A549 (cell line): ENCODE measurements at regions not wholly inside any gene's neighbourhood (a gene's known extent, or its start where the extent isn't known, plus 50 kb on each side); places are given as distances from the start of the nearest gene placed in this dataset.

Experiments
- ATAC-seq, 2 experiments: fragments of 200-7000 bp in 1 of 2; fragments of >200 bp in 1 of 2; cut with Nextera tagmentation in 1 of 2; cut with Tn5 transposase in 1 of 2; 3 replicates each; pipeline versions ENCODE4 v1.8.0 to v1.9.1; 2018 to 2020; ENCODE audit warnings: mild to moderate bottlenecking in 1 of 2, moderate library complexity in 1 of 2
- CTCF ChIA-PET: fragments of 300-600 bp; sonication (Branson Sonifier 250); formaldehyde crosslinking; extraction: SDS; loops from one replicate; lab custom pipeline; 2021; ENCODE audit warnings: antibody characterized with exemption, inconsistent platforms; lab: Yijun Ruan, JAX
- POLR2A ChIA-PET: fragments of 350-600 bp; formaldehyde crosslinking; extraction: SDS; loops from one replicate; lab custom pipeline; 2021; ENCODE audit warnings: antibody characterized with exemption, inconsistent platforms; lab: Yijun Ruan, JAX
- DNase-seq, 2 experiments: peaks; one replicate each; pipeline versions ENCODE4 v3.0.0 to v3.0.0-alpha.2; 2011 to 2016; ENCODE audit warnings: low read depth in 1 of 2, low spot score in 1 of 2
- FAIRE-seq: peaks from 2 replicates; lab custom pipeline; 2011; peaks lifted over from hg19 to GRCh38; lab: Jason Lieb, UNC
- H3K27ac ChIP-seq, 2 experiments: fragments of >200 bp; sonication (Bioruptor Twin); formaldehyde crosslinking; 3 replicates each; pipeline ENCODE4 v1.5.1; 2016 to 2017
- H3K4me1 ChIP-seq: fragments of >200 bp; sonication (Bioruptor Twin); formaldehyde crosslinking; 3 replicates; pipeline ENCODE4 v1.6.1; 2016
- H3K4me2 ChIP-seq: fragments of >200 bp; sonication (Bioruptor Twin); formaldehyde crosslinking; 3 replicates; pipeline ENCODE4 v1.6.1; 2016
- H3K4me3 ChIP-seq: fragments of >200 bp; sonication (Bioruptor Twin); formaldehyde crosslinking; 3 replicates; pipeline ENCODE4 v1.5.1; 2016
- H3K9me3 ChIP-seq: fragments of >200 bp; sonication (Bioruptor Twin); formaldehyde crosslinking; 3 replicates; pipeline ENCODE4 v1.6.1; 2016
- ATOH8 ChIP-seq: fragments of 250-450 bp; sonication (Bioruptor Pico); IDR thresholded peaks from 2 replicates; pipeline ENCODE4 v1.5.0; 2020; ENCODE audit warnings: low read depth, mild to moderate bottlenecking, moderate library complexity
- BCL3 ChIP-seq: fragments of >200 bp; sonication (Bioruptor Twin); formaldehyde crosslinking; IDR thresholded peaks from 3 replicates; pipeline ENCODE4 v1.6.1; 2016
- BHLHE40 ChIP-seq: IDR thresholded peaks from 2 replicates; pipeline ENCODE4 v1.6.1; 2012; ENCODE audit warnings: low read depth, low read length, inconsistent platforms
- CBX8 ChIP-seq: fragments of 200-600 bp; sonication (generic); IDR thresholded peaks from 2 replicates; pipeline ENCODE4 v1.6.1; 2016
- CHD2 ChIP-seq: fragments of 150-350 bp; IDR thresholded peaks from 2 replicates; pipeline ENCODE4 v1.6.1; 2014; ENCODE audit warnings: low read length; ENCODE audit not compliant: partially characterized antibody
- EHMT2 ChIP-seq: fragments of 200-600 bp; sonication (generic); IDR thresholded peaks from 2 replicates; pipeline ENCODE4 v1.6.1; 2016; ENCODE audit warnings: antibody characterized with exemption, low read depth, mild to moderate bottlenecking, moderate library complexity
- ELK1 ChIP-seq: fragments of 150-350 bp; IDR thresholded peaks from 2 replicates; pipeline ENCODE4 v1.6.1; 2014; ENCODE audit warnings: low read depth, mild to moderate bottlenecking, low read length
- ESRRA ChIP-seq: fragments of 150-350 bp; IDR thresholded peaks from 2 replicates; pipeline ENCODE4 v1.6.1; 2014; ENCODE audit warnings: mild to moderate bottlenecking, low read length, borderline replicate concordance
- FOSB ChIP-seq: fragments of 250-450 bp; sonication (Bioruptor Pico); IDR thresholded peaks from 2 replicates; pipeline ENCODE4 v1.5.0; 2020; ENCODE audit warnings: mild to moderate bottlenecking, moderate library complexity
- FOXS1 ChIP-seq: fragments of 250-450 bp; sonication (Bioruptor Pico); IDR thresholded peaks from 2 replicates; pipeline ENCODE4 v1.5.0; 2020; ENCODE audit warnings: mild to moderate bottlenecking, moderate library complexity
- HDAC2 ChIP-seq: fragments of 200-600 bp; sonication (generic); IDR thresholded peaks from 2 replicates; pipeline ENCODE4 v1.6.1; 2016
- HES2 ChIP-seq: fragments of >200 bp; sonication (Bioruptor Twin); formaldehyde crosslinking; IDR thresholded peaks from 2 replicates; pipeline ENCODE4 v1.6.1; 2016
- HEYL ChIP-seq: fragments of 250-450 bp; sonication (Bioruptor Pico); IDR thresholded peaks from 2 replicates; pipeline ENCODE4 v1.8.0; 2021; ENCODE audit warnings: mild to moderate bottlenecking, moderate library complexity
- HOXA7 ChIP-seq: fragments of 250-450 bp; sonication (Bioruptor Pico); IDR thresholded peaks from 2 replicates; pipeline ENCODE4 v1.5.0; 2020; ENCODE audit warnings: mild to moderate bottlenecking, moderate library complexity
- HOXB13 ChIP-seq: fragments of 250-450 bp; sonication (Bioruptor Pico); IDR thresholded peaks from 2 replicates; pipeline ENCODE4 v1.5.0; 2020; ENCODE audit warnings: low read depth, mild to moderate bottlenecking, moderate library complexity
- JUN ChIP-seq, 2 experiments: fragments of >200 bp; sonication (Bioruptor Twin); formaldehyde crosslinking; IDR thresholded peaks; 2 replicates in 1 of 2; 3 replicates in 1 of 2; pipeline ENCODE4 v1.6.1; 2016 to 2017
- MAFK ChIP-seq: fragments of 450-650 bp; IDR thresholded peaks from 2 replicates; pipeline ENCODE4 v1.6.1; 2014; ENCODE audit not compliant: partially characterized antibody
- MYC ChIP-seq: IDR thresholded peaks from 2 replicates; pipeline ENCODE4 v1.6.1; 2012; ENCODE audit warnings: mild to moderate bottlenecking, inconsistent platforms, low read length, improper control_type of control experiment, borderline replicate concordance
- NFE2L2 ChIP-seq: fragments of 150-350 bp; conservative IDR thresholded peaks from 2 replicates; pipeline ENCODE4 v1.6.1; 2014; ENCODE audit warnings: low read length
- NR3C1 ChIP-seq: fragments of >200 bp; sonication (Bioruptor Twin); formaldehyde crosslinking; IDR thresholded peaks from 3 replicates; pipeline ENCODE4 v1.6.1; 2017
- PBX3 ChIP-seq: IDR thresholded peaks from 2 replicates; pipeline ENCODE4 v1.6.1; 2012
- PHF8 ChIP-seq: fragments of 200-600 bp; sonication (generic); IDR thresholded peaks from 2 replicates; pipeline ENCODE4 v1.6.1; 2016; ENCODE audit warnings: low read depth, mild to moderate bottlenecking, antibody characterized with exemption, moderate library complexity, borderline replicate concordance
- POLR2A ChIP-seq: IDR thresholded peaks from 2 replicates; pipeline ENCODE4 v1.6.1; 2012; ENCODE audit warnings: mild to moderate bottlenecking, low read length
- RAD21 ChIP-seq, 2 experiments: fragments of >200 bp in 1 of 2; sonication (Bioruptor Twin) in 1 of 2; formaldehyde crosslinking in 1 of 2; IDR thresholded peaks in 1 of 2; conservative IDR thresholded peaks in 1 of 2; 2 replicates in 1 of 2; 3 replicates in 1 of 2; pipeline ENCODE4 v1.6.1; 2012 to 2018; ENCODE audit warnings: inconsistent platforms in 1 of 2
- RARB ChIP-seq: fragments of 250-450 bp; sonication (Bioruptor Pico); IDR thresholded peaks from 2 replicates; pipeline ENCODE4 v1.8.0; 2021; ENCODE audit warnings: mild to moderate bottlenecking, moderate library complexity
- RFX5 ChIP-seq: fragments of 450-650 bp; IDR thresholded peaks from 2 replicates; pipeline ENCODE4 v1.7.1; 2014; ENCODE audit warnings: antibody characterized with exemption, mild to moderate bottlenecking, moderate library complexity
- SMC3 ChIP-seq: fragments of >200 bp; sonication (Bioruptor Twin); formaldehyde crosslinking; IDR thresholded peaks from 3 replicates; pipeline ENCODE4 v1.6.1; 2018; ENCODE audit warnings: inconsistent platforms
- SREBF2 ChIP-seq: fragments of 450-650 bp; IDR thresholded peaks from 2 replicates; pipeline ENCODE4 v1.6.1; 2014; ENCODE audit warnings: mild to moderate bottlenecking, moderate library complexity
- TFCP2L1 ChIP-seq: fragments of 250-450 bp; sonication (Bioruptor Pico); IDR thresholded peaks from 2 replicates; pipeline ENCODE4 v1.5.0; 2021; ENCODE audit warnings: mild to moderate bottlenecking
- ZSCAN20 ChIP-seq: fragments of 250-450 bp; sonication (Bioruptor Pico); IDR thresholded peaks from 2 replicates; pipeline ENCODE4 v1.8.0; 2022; ENCODE audit warnings: mild to moderate bottlenecking, moderate library complexity
- WGBS: methylation state at CpG from one replicate; pipeline ENCODE4 v1.1.6; 2017; ENCODE audit errors: missing lambda C conversion rate; 5-methylcytosine and 5-hydroxymethylcytosine counted together

- ChIA-PET POLR2A (no interaction called here), CTCF (no interaction called here)
- Histone ChIP-seq H3K4me3 (no peak overlapping the region), H3K4me2 (no peak overlapping the region), H3K27ac (no peak overlapping the region), H3K4me1 (no peaks in the 10 kb centered on the region), H3K9me3 (no peaks in the 10 kb centered on the region)
- DNase-seq, result peak in 1 of 2 experiments; percentile 6
- no peak for FAIRE-seq
- ATAC-seq, result no peak
- 13% methylated on average over 1 of the region's 1 CpG for WGBS
- no peak for TF ChIP-seq ATOH8 (CRISPR knock-in tag)
- no peak for TF ChIP-seq ZSCAN20 (CRISPR knock-in tag)
- TF ChIP-seq CHD2, result no peak
- no peak for TF ChIP-seq RAD21 (conservative IDR thresholded peaks at IDR 0.05 in 1 of 2, IDR thresholded peaks at IDR 0.05 in 1 of 2)
- TF ChIP-seq HOXA7 (CRISPR knock-in tag), result no peak
- no peak for TF ChIP-seq SMC3
- TF ChIP-seq ELK1, result no peak
- TF ChIP-seq HES2, result no peak
- no peak for TF ChIP-seq HEYL (CRISPR knock-in tag)
- TF ChIP-seq HOXB13 (CRISPR knock-in tag), result no peak
- no peak for TF ChIP-seq NR3C1
- no peak for TF ChIP-seq FOSB
- TF ChIP-seq NFE2L2, result peak; percentile 51
- no peak for TF ChIP-seq BCL3
- peak; percentile 17 for TF ChIP-seq MAFK
These were observed 1009.8 kb downstream of the DNAH5 start for GRCh38 chr5:12934722-12935121.

- TF ChIP-seq ZSCAN20 (CRISPR knock-in tag) (no peak), FOXS1 (CRISPR knock-in tag) (no peak), SREBF2 (no peak), TFCP2L1 (CRISPR knock-in tag) (no peak), BHLHE40 (no peak), PBX3 (no peak)
- CTCF ChIA-PET, result no interaction called here
- no peaks in the 10 kb centered on the region for H3K9me3 ChIP-seq
- H3K4me2 ChIP-seq, result no peak overlapping the region
- ATAC-seq, result no peak
- no peak overlapping the region for H3K27ac ChIP-seq
- whole genome bisulfite sequencing, result 8% methylated on average over 2 of the region's 2 CpGs
- H3K4me3 ChIP-seq, result no peak overlapping the region
- no peak for FAIRE-seq
- DNase-seq, result no peak
- POLR2A ChIA-PET, result no interaction called here
- no peaks in the 10 kb centered on the region for H3K4me1 ChIP-seq
These were observed 1016.3 kb upstream of the CTNND2 start for GRCh38 chr5:12920527-12920926.

GRCh38 chr5:12911156-12911555 is 1006.9 kb upstream of the CTNND2 start:
- ATAC-seq (no peak), DNase-seq (no peak), FAIRE-seq (no peak)
- 25% methylated on average over 4 of the region's 4 CpGs for WGBS
- POLR2A ChIA-PET, result no interaction called here
- no peaks in the 10 kb centered on the region for H3K9me3 ChIP-seq
- CTCF ChIA-PET, result no interaction called here
- H3K4me3 ChIP-seq, result no peak overlapping the region
- no peak overlapping the region for H3K4me2 ChIP-seq
- H3K4me1 ChIP-seq, result no peaks in the 10 kb centered on the region
- no peak overlapping the region for H3K27ac ChIP-seq
- TF ChIP-seq PHF8 (no peak), NR3C1 (no peak), PBX3 (no peak), CBX8 (no peak), NFE2L2 (no peak), HES2 (no peak), RARB (CRISPR knock-in tag) (no peak), JUN (IDR thresholded peaks at IDR 0.05) (no peak), EHMT2 (no peak), RFX5 (no peak), POLR2A (no peak), MYC (no peak), ESRRA (no peak), HDAC2 (no peak), HEYL (CRISPR knock-in tag) (no peak)
